ENCODE measurements at regions not wholly inside any gene's neighbourhood (a gene's known extent, or its start where the extent isn't known, plus 50 kb on each side); places are given as distances from the start of the nearest gene placed in this dataset.

DNA sequence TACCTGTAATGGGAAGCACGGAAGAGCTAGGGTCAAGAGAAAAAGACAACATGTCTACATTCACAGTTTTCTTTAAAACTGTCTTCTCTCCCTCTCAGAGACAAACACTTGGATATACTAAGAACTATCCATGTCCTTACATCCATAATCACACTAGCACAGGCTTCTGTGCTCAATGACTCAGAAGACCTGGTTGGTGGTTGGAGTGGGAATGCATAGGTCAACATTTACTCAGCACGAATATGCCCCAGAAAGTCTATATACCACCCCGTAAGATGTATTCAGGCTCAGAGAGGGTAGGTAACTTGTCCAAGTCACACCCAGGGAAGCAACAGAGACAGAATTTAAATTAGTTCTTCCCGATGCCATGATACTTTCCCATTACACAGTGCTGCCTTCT is 891.1 kb downstream of the TUSC7 start:
- TF ChIP-seq CTCF (IDR thresholded peaks at IDR 0.05), result no peak
- TF ChIP-seq MEF2A (IDR thresholded peaks at IDR 0.05; ENCODE audit: borderline replicate concordance, low read depth), result no peak
- TF ChIP-seq, protein P1, sequence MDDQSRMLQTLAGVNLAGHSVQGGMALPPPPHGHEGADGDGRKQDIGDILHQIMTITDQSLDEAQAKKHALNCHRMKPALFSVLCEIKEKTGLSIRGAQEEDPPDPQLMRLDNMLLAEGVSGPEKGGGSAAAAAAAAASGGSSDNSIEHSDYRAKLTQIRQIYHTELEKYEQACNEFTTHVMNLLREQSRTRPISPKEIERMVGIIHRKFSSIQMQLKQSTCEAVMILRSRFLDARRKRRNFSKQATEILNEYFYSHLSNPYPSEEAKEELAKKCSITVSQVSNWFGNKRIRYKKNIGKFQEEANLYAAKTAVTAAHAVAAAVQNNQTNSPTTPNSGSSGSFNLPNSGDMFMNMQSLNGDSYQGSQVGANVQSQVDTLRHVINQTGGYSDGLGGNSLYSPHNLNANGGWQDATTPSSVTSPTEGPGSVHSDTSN (IDR thresholded peaks at IDR 0.05), result no peak
- TF ChIP-seq, protein P2, sequence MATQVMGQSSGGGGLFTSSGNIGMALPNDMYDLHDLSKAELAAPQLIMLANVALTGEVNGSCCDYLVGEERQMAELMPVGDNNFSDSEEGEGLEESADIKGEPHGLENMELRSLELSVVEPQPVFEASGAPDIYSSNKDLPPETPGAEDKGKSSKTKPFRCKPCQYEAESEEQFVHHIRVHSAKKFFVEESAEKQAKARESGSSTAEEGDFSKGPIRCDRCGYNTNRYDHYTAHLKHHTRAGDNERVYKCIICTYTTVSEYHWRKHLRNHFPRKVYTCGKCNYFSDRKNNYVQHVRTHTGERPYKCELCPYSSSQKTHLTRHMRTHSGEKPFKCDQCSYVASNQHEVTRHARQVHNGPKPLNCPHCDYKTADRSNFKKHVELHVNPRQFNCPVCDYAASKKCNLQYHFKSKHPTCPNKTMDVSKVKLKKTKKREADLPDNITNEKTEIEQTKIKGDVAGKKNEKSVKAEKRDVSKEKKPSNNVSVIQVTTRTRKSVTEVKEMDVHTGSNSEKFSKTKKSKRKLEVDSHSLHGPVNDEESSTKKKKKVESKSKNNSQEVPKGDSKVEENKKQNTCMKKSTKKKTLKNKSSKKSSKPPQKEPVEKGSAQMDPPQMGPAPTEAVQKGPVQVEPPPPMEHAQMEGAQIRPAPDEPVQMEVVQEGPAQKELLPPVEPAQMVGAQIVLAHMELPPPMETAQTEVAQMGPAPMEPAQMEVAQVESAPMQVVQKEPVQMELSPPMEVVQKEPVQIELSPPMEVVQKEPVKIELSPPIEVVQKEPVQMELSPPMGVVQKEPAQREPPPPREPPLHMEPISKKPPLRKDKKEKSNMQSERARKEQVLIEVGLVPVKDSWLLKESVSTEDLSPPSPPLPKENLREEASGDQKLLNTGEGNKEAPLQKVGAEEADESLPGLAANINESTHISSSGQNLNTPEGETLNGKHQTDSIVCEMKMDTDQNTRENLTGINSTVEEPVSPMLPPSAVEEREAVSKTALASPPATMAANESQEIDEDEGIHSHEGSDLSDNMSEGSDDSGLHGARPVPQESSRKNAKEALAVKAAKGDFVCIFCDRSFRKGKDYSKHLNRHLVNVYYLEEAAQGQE (IDR thresholded peaks at IDR 0.05; ENCODE audit: low read depth, low read length), result no peak
- TF ChIP-seq, protein P3, sequence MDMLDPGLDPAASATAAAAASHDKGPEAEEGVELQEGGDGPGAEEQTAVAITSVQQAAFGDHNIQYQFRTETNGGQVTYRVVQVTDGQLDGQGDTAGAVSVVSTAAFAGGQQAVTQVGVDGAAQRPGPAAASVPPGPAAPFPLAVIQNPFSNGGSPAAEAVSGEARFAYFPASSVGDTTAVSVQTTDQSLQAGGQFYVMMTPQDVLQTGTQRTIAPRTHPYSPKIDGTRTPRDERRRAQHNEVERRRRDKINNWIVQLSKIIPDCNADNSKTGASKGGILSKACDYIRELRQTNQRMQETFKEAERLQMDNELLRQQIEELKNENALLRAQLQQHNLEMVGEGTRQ (IDR thresholded peaks at IDR 0.05; ENCODE audit: borderline replicate concordance, low read depth, low read length), result no peak
- TF ChIP-seq MXI1 (IDR thresholded peaks at IDR 0.05; ENCODE audit: low read depth, low read length), result no peak
- TF ChIP-seq SMC3 (IDR thresholded peaks at IDR 0.05; ENCODE audit: low read depth, low read length), result no peak
- no peak for TF ChIP-seq POLR2AphosphoS5 (IDR thresholded peaks at IDR 0.05; ENCODE audit: low read depth, low read length)
- TF ChIP-seq TEAD4 (IDR thresholded peaks at IDR 0.05; ENCODE audit: borderline replicate concordance, insufficient read depth), result no peak
- no peak for TF ChIP-seq JUND (IDR thresholded peaks at IDR 0.05)
- no peak for TF ChIP-seq TAF1 (IDR thresholded peaks at IDR 0.05; ENCODE audit: borderline replicate concordance, low read depth, low read length)
